GM12891 (cell line): ENCODE measurements at regions not wholly inside any gene's neighbourhood (a gene's known extent, or its start where the extent isn't known, plus 50 kb on each side); places are given as distances from the start of the nearest gene placed in this dataset.

ENCODE experiments used
- DNase-seq: peaks from one replicate; pipeline ENCODE4 v3.0.0; 2011; ENCODE audit warnings: low spot score; ENCODE audit not compliant: insufficient read length
- FAIRE-seq: peaks from 2 replicates; lab custom pipeline; 2011; peaks lifted over from hg19 to GRCh38; lab: Jason Lieb, UNC
- PAX5 ChIP-seq: IDR thresholded peaks from 2 replicates; pipeline ENCODE4 v1.6.1; 2011; ENCODE audit warnings: low read length, moderate library complexity, mild to moderate bottlenecking; ENCODE audit not compliant: insufficient read depth, severe bottlenecking
- POLR2A ChIP-seq: IDR thresholded peaks from 2 replicates; pipeline ENCODE4 v1.6.1; 2011; ENCODE audit warnings: low read depth, low read length, control low read depth
- POLR2AphosphoS5 ChIP-seq: IDR thresholded peaks from 2 replicates; pipeline ENCODE4 v1.6.1; 2011; ENCODE audit warnings: low read depth, low read length, control low read depth
- POU2F2 ChIP-seq: IDR thresholded peaks from 2 replicates; pipeline ENCODE4 v1.6.1; 2011; ENCODE audit warnings: low read depth, mild to moderate bottlenecking, control low read depth, low read length, moderate library complexity
- SPI1 ChIP-seq: IDR thresholded peaks from 2 replicates; pipeline ENCODE4 v1.6.1; 2011; ENCODE audit warnings: low read depth, low read length, control low read depth
- TAF1 ChIP-seq: IDR thresholded peaks from 2 replicates; pipeline ENCODE4 v1.6.1; 2011; ENCODE audit warnings: low read depth, low read length, control low read depth

- FAIRE-seq (no peak), DNase-seq (no peak)
- no peak for TF ChIP-seq SPI1
- TF ChIP-seq PAX5, result no peak
- TF ChIP-seq TAF1, result no peak
- TF ChIP-seq POLR2A, result no peak
- TF ChIP-seq POLR2AphosphoS5, result no peak
- no peak for TF ChIP-seq POU2F2
Measured at GRCh38 chr15:93467337-93467736, 378.3 kb upstream of the RGMA start.

GRCh38 chr15:93466380-93466779 is 377.4 kb upstream of the RGMA start:
- DNase-seq (no peak), FAIRE-seq (no peak)
- no peak for TF ChIP-seq POU2F2
- TF ChIP-seq PAX5, result no peak
- no peak for TF ChIP-seq TAF1
- TF ChIP-seq POLR2AphosphoS5, result no peak
- TF ChIP-seq SPI1, result no peak
- TF ChIP-seq POLR2A, result no peak

- DNase-seq, result no peak
- no peak for FAIRE-seq
- TF ChIP-seq POLR2A, result no peak
- no peak for TF ChIP-seq POLR2AphosphoS5
- no peak for TF ChIP-seq POU2F2
- TF ChIP-seq SPI1, result no peak
- TF ChIP-seq PAX5, result no peak
- no peak for TF ChIP-seq TAF1
Measured at GRCh38 chr15:93462690-93463089, 373.7 kb upstream of the RGMA start.

GRCh38 chr15:93460717-93461116 is 371.7 kb upstream of the RGMA start:
- DNase-seq, result no peak
- no peak for FAIRE-seq
- TF ChIP-seq POLR2A, result no peak
- TF ChIP-seq TAF1, result no peak
- TF ChIP-seq POLR2AphosphoS5, result no peak
- TF ChIP-seq SPI1, result no peak
- no peak for TF ChIP-seq POU2F2
- TF ChIP-seq PAX5, result no peak

- no peak for DNase-seq
- TF ChIP-seq POLR2AphosphoS5 (no peak), POLR2A (no peak), PAX5 (no peak), POU2F2 (no peak), SPI1 (no peak), TAF1 (no peak)
- no peak for FAIRE-seq
Measured at GRCh38 chr15:93459396-93459795, 370.4 kb upstream of the RGMA start.

GRCh38 chr15:93458597-93458996 is 369.6 kb upstream of the RGMA start:
- FAIRE-seq (no peak), DNase-seq (no peak)
- no peak for TF ChIP-seq PAX5
- no peak for TF ChIP-seq POLR2AphosphoS5
- no peak for TF ChIP-seq POLR2A
- TF ChIP-seq SPI1, result no peak
- TF ChIP-seq TAF1, result no peak
- no peak for TF ChIP-seq POU2F2

GRCh38 chr15:93454788-93455187 is 365.8 kb upstream of the RGMA start:
- no peak for FAIRE-seq
- no peak for TF ChIP-seq POU2F2
- TF ChIP-seq POLR2AphosphoS5, result no peak
- TF ChIP-seq POLR2A, result no peak
- TF ChIP-seq PAX5, result no peak
- TF ChIP-seq SPI1, result no peak
- TF ChIP-seq TAF1, result no peak

GRCh38 chr15:93452537-93453211 is 363.7 kb upstream of the RGMA start:
- no peak for TF ChIP-seq TAF1
- TF ChIP-seq POU2F2, result no peak
- no peak for TF ChIP-seq SPI1
- no peak for TF ChIP-seq POLR2A
- no peak for TF ChIP-seq PAX5
- no peak for TF ChIP-seq POLR2AphosphoS5
- FAIRE-seq, result no peak
- DNase-seq, result no peak

More at GRCh38 chr15:93454788-93455187, 365.8 kb upstream of the RGMA start:
- no peak for DNase-seq

- FAIRE-seq (no peak), DNase-seq (no peak)
- TF ChIP-seq POLR2A (no peak), PAX5 (no peak), POU2F2 (no peak), TAF1 (no peak), POLR2AphosphoS5 (no peak), SPI1 (no peak)
Measured at GRCh38 chr15:93451822-93452221, 362.8 kb upstream of the RGMA start.
